Caco-2 (cell line): ENCODE measurements at regions not wholly inside any gene's neighbourhood (a gene's known extent, or its start where the extent isn't known, plus 50 kb on each side); places are given as distances from the start of the nearest gene placed in this dataset.

ENCODE experiments used
- BruUV-seq: library from RNA; stranded (reverse); fragments of 400-500 nt; replicated peaks from 2 replicates; lab custom pipeline; 2021; lab: Mats Ljungman, UMichigan
- CTCF ChIA-PET: fragments of 300-600 bp; sonication (Branson Sonifier 250); formaldehyde crosslinking; loops from one replicate; lab custom pipeline; 2022; ENCODE audit warnings: antibody characterized with exemption; lab: Charles Lee
- POLR2A ChIA-PET: fragments of 300-600 bp; sonication (Branson Sonifier 250); formaldehyde crosslinking; loops from one replicate; lab custom pipeline; 2022; ENCODE audit warnings: antibody characterized with exemption; lab: Charles Lee
- DNase-seq, 2 experiments: peaks; one replicate each; pipeline versions ENCODE4 v3.0.0 to v3.0.0-alpha.2; 2020 to 2022
- H3K27me3 ChIP-seq: replicated peaks from 2 replicates; pipeline ENCODE4 v1.6.0; 2011; ENCODE audit warnings: low read length; ENCODE audit not compliant: control insufficient read depth, insufficient read depth
- H3K36me3 ChIP-seq: 2 replicates; pipeline ENCODE4 v1.5.1; 2011; ENCODE audit warnings: low read length; ENCODE audit not compliant: control insufficient read depth, insufficient read depth
- H3K4me1 ChIP-seq: fragments of 250-450 bp; sonication (Bioruptor Pico); 2 replicates; pipeline ENCODE4 v1.5.1; 2020; ENCODE audit warnings: mild to moderate bottlenecking
- H3K4me3 ChIP-seq: 2 replicates; pipeline ENCODE4 v1.5.1; 2011; ENCODE audit warnings: low read depth, mild to moderate bottlenecking, control low read depth, low read length
- H3K9me3 ChIP-seq: fragments of 250-450 bp; sonication (Bioruptor Pico); 2 replicates; pipeline ENCODE4 v1.5.1; 2020; ENCODE audit warnings: mild to moderate bottlenecking, moderate library complexity
- H3K27ac Mint-ChIP-seq: one replicate; pipeline ENCODE4 v1.8.0; 2022; ENCODE audit warnings: mixed read lengths; ENCODE audit not compliant: unreplicated experiment
- H3K27me3 Mint-ChIP-seq: one replicate; pipeline ENCODE4 v1.8.0; 2022; ENCODE audit warnings: mixed read lengths; ENCODE audit not compliant: insufficient read depth, unreplicated experiment
- H3K36me3 Mint-ChIP-seq: one replicate; pipeline ENCODE4 v1.8.0; 2022; ENCODE audit warnings: mild to moderate bottlenecking, mixed read lengths; ENCODE audit not compliant: insufficient read depth, unreplicated experiment
- H3K4me1 Mint-ChIP-seq: one replicate; pipeline ENCODE4 v1.8.0; 2022; ENCODE audit warnings: low read depth, mixed read lengths; ENCODE audit not compliant: unreplicated experiment
- H3K4me3 Mint-ChIP-seq: one replicate; pipeline ENCODE4 v1.8.0; 2022; ENCODE audit warnings: mild to moderate bottlenecking, moderate library complexity, mixed read lengths; ENCODE audit not compliant: unreplicated experiment
- H3K9me3 Mint-ChIP-seq: one replicate; pipeline ENCODE4 v1.8.0; 2022; ENCODE audit warnings: mixed read lengths; ENCODE audit not compliant: unreplicated experiment
- CTCF ChIP-seq, 2 experiments: fragments of 200-600 bp in 1 of 2; IDR thresholded peaks; 1 replicate in 1 of 2; 2 replicates in 1 of 2; pipeline versions ENCODE4 v1.5.1 to v1.8.0; 2011 to 2022; ENCODE audit warnings: antibody characterized with exemption in 1 of 2, control low read depth in 1 of 2, inconsistent platforms in 1 of 2, low read depth in 1 of 2, low read length in 1 of 2, mild to moderate bottlenecking in 1 of 2, moderate library complexity in 1 of 2; ENCODE audit not compliant: insufficient read depth in 1 of 2, severe bottlenecking in 1 of 2, unreplicated experiment in 1 of 2
- intact Hi-C: fragments of 100-400 bp; cut with micrococcal nuclease; formaldehyde crosslinking; loops from one replicate; pipeline ENCODE4 v1.10.0; 2022; ENCODE audit not compliant: unreplicated experiment

GRCh38 chr9:100690438-100690837 lies 112.6 kb downstream of the CAVIN4 start:
- no peaks in the 10 kb centered on the region for H3K9me3 ChIP-seq
- POLR2A ChIA-PET, result no interaction called here
- H3K27ac Mint-ChIP-seq, result no peak overlapping the region

GRCh38 chr9:100697339-100697738 lies 119.5 kb downstream of the CAVIN4 start:
- no TSS peak for BruUV-seq

More at GRCh38 chr9:100690438-100690837, 112.6 kb downstream of the CAVIN4 start:
- no peaks in the 10 kb centered on the region for H3K36me3 Mint-ChIP-seq
- Histone ChIP-seq H3K4me1 (no peaks in the 10 kb centered on the region), H3K4me3 (no peak overlapping the region), H3K36me3 (no peaks in the 10 kb centered on the region), H3K27me3 (no peaks in the 10 kb centered on the region)
- no peaks in the 10 kb centered on the region for H3K4me1 Mint-ChIP-seq
- H3K27me3 Mint-ChIP-seq, result peaks cover 2% of the 10 kb centered on the region
- no peak overlapping the region for H3K4me3 Mint-ChIP-seq
- no peak for TF ChIP-seq CTCF (IDR thresholded peaks at IDR 0.05; ENCODE audit: insufficient read depth in 1 of 2, low read depth in 1 of 2, low read length in 1 of 2, severe bottlenecking in 1 of 2, unreplicated experiment in 1 of 2)
- no peaks in the 10 kb centered on the region for H3K9me3 Mint-ChIP-seq
- intact Hi-C loops, result no loop called here
- BruUV-seq, result no TSS peak
- no peak for DNase-seq
- CTCF ChIA-PET, result interaction anchor here (0.6 kb wide), 1 partner anchor 10 kb away, joined by 4 read pairs; no protein-coding TSS in a partner anchor

GRCh38 chr9:100698945-100699344 lies 121.1 kb downstream of the CAVIN4 start:
- ChIA-PET POLR2A (no interaction called here), CTCF (no interaction called here)
- H3K9me3 ChIP-seq, result no peaks in the 10 kb centered on the region
- Mint-ChIP-seq H3K4me1 (no peaks in the 10 kb centered on the region), H3K9me3 (no peaks in the 10 kb centered on the region), H3K4me3 (no peak overlapping the region), H3K36me3 (no peaks in the 10 kb centered on the region), H3K27ac (no peak overlapping the region), H3K27me3 (no peaks in the 10 kb centered on the region)
- H3K36me3 ChIP-seq, result no peaks in the 10 kb centered on the region
- no peak for TF ChIP-seq CTCF (IDR thresholded peaks at IDR 0.05; ENCODE audit: insufficient read depth in 1 of 2, low read depth in 1 of 2, low read length in 1 of 2, severe bottlenecking in 1 of 2, unreplicated experiment in 1 of 2)
- BruUV-seq, result no TSS peak
- no peaks in the 10 kb centered on the region for H3K4me1 ChIP-seq
- no peak overlapping the region for H3K4me3 ChIP-seq
- DNase-seq, result no peak
- intact Hi-C loops, result no loop called here
- no peaks in the 10 kb centered on the region for H3K27me3 ChIP-seq

More at GRCh38 chr9:100697339-100697738, 119.5 kb downstream of the CAVIN4 start:
- ChIA-PET CTCF (no interaction called here), POLR2A (no interaction called here)
- H3K36me3 ChIP-seq, result no peaks in the 10 kb centered on the region
- no peak overlapping the region for H3K4me3 ChIP-seq
- no peaks in the 10 kb centered on the region for H3K4me1 Mint-ChIP-seq
- TF ChIP-seq CTCF (IDR thresholded peaks at IDR 0.05; ENCODE audit: insufficient read depth in 1 of 2, low read depth in 1 of 2, low read length in 1 of 2, severe bottlenecking in 1 of 2, unreplicated experiment in 1 of 2), result no peak
- H3K27me3 Mint-ChIP-seq, result no peaks in the 10 kb centered on the region
- DNase-seq, result no peak
- no peaks in the 10 kb centered on the region for H3K9me3 ChIP-seq
- H3K4me1 ChIP-seq, result no peaks in the 10 kb centered on the region
- intact Hi-C loops, result no loop called here
- no peak overlapping the region for H3K27ac Mint-ChIP-seq
- H3K36me3 Mint-ChIP-seq, result no peaks in the 10 kb centered on the region
- no peaks in the 10 kb centered on the region for H3K9me3 Mint-ChIP-seq
- no peak overlapping the region for H3K4me3 Mint-ChIP-seq
- no peaks in the 10 kb centered on the region for H3K27me3 ChIP-seq
